ENCODE measurements at regions not wholly inside any gene's neighbourhood (a gene's known extent, or its start where the extent isn't known, plus 50 kb on each side); places are given as distances from the start of the nearest gene placed in this dataset.
"Not testable (repeated sequence)": the region's sequence is repeated elsewhere in the genome, so short reads cannot be mapped to it uniquely, and the experiment has no call there.

DNA sequence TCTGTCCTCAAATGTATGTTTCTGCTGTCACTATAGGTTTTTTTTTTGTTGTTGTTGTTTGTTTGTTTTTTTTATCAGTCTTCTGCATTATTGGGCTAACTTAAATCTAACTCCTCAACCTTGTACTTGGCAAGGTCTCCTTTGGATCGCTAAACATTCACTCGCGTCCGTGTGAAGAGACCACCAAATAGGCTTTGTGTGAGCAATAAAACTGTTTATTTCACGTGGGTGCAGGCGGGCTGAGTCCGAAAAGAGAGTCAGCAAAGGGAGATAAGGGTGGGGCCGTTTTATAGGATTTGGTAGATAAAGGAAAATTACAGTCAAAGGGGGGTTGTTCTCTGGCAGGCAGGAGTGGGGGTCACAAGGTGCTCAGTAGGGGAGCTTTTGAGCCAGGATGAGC, 845.6 kb upstream of the ANO3 start:
- TF ChIP-seq, protein P1, sequence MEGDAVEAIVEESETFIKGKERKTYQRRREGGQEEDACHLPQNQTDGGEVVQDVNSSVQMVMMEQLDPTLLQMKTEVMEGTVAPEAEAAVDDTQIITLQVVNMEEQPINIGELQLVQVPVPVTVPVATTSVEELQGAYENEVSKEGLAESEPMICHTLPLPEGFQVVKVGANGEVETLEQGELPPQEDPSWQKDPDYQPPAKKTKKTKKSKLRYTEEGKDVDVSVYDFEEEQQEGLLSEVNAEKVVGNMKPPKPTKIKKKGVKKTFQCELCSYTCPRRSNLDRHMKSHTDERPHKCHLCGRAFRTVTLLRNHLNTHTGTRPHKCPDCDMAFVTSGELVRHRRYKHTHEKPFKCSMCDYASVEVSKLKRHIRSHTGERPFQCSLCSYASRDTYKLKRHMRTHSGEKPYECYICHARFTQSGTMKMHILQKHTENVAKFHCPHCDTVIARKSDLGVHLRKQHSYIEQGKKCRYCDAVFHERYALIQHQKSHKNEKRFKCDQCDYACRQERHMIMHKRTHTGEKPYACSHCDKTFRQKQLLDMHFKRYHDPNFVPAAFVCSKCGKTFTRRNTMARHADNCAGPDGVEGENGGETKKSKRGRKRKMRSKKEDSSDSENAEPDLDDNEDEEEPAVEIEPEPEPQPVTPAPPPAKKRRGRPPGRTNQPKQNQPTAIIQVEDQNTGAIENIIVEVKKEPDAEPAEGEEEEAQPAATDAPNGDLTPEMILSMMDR (IDR thresholded peaks at IDR 0.05) = not testable (repeated sequence)
- not testable (repeated sequence) for TF ChIP-seq POLR2AphosphoS5, EP300, POLR2A (IDR thresholded peaks at IDR 0.05)

All from upper lobe of left lung (tissue), 4 donors.